ENCODE measurements at regions not wholly inside any gene's neighbourhood (a gene's known extent, or its start where the extent isn't known, plus 50 kb on each side); places are given as distances from the start of the nearest gene placed in this dataset.

GRCh38 chr9:14383294-14383693 lies 69.4 kb upstream of the NFIB start:
- TF ChIP-seq, protein P1, sequence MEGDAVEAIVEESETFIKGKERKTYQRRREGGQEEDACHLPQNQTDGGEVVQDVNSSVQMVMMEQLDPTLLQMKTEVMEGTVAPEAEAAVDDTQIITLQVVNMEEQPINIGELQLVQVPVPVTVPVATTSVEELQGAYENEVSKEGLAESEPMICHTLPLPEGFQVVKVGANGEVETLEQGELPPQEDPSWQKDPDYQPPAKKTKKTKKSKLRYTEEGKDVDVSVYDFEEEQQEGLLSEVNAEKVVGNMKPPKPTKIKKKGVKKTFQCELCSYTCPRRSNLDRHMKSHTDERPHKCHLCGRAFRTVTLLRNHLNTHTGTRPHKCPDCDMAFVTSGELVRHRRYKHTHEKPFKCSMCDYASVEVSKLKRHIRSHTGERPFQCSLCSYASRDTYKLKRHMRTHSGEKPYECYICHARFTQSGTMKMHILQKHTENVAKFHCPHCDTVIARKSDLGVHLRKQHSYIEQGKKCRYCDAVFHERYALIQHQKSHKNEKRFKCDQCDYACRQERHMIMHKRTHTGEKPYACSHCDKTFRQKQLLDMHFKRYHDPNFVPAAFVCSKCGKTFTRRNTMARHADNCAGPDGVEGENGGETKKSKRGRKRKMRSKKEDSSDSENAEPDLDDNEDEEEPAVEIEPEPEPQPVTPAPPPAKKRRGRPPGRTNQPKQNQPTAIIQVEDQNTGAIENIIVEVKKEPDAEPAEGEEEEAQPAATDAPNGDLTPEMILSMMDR (IDR thresholded peaks at IDR 0.05; ENCODE audit: low read depth, low read length), result no peak
- Histone ChIP-seq H3K27ac (ENCODE audit: low read depth, low read length) (no peak overlapping the region), H3K9me3 (ENCODE audit: control insufficient read depth, insufficient read depth, low read length) (no peaks in the 10 kb centered on the region), H3K4me3 (ENCODE audit: low read depth, low read length) (no peak overlapping the region), H3K27me3 (ENCODE audit: control insufficient read depth, insufficient read depth, low read length) (peaks cover 31% of the 10 kb centered on the region)
- no peak for DNase-seq (ENCODE audit: low read depth, low spot score)
- CTCF ChIA-PET, result interaction anchor here (0.7 to 1.2 kb wide), 3 partner anchors 30 to 1032 kb away, joined by 3 to 4 read pairs (median 3); no protein-coding TSS in a partner anchor
- POLR2A ChIA-PET, result no interaction called here

- peaks cover 28% of the 10 kb centered on the region for H3K27me3 ChIP-seq (ENCODE audit: control insufficient read depth, insufficient read depth, low read length)
- DNase-seq (ENCODE audit: low read depth, low spot score), result no peak
- TF ChIP-seq, protein P1 (IDR thresholded peaks at IDR 0.05; ENCODE audit: low read depth, low read length), result no peak
- H3K4me3 ChIP-seq (ENCODE audit: low read depth, low read length), result no peak overlapping the region
- ChIA-PET POLR2A (no interaction called here), CTCF (interaction anchor here (1.0 kb wide), 1 partner anchor 49 kb away, joined by 4 read pairs; no protein-coding TSS in a partner anchor)
- peaks cover 3% of the 10 kb centered on the region; the same call in 1 of the 2 replicates for H3K9me3 ChIP-seq (ENCODE audit: control insufficient read depth, insufficient read depth, low read length)
- H3K27ac ChIP-seq (ENCODE audit: low read depth, low read length), result no peak overlapping the region
These were observed 66.3 kb upstream of the NFIB start for GRCh38 chr9:14380061-14380836.

DNA sequence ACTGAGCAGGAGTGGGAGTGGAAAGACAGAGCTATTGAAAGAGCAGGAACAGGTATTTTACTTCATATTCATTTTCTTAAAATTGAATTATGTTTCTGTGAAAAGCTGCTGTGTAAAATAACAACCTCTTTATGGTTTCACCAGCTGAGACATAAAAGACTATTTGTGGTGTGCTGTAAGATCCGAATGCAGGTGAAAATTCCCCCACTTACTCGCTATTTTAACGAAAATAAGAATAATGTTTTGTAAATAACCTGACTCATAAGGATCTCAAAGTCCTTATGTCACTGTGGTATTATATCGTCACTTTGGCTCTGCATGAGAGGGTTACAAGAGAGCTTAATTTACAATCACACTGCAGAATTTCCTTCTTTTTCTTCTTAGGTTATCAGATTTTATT lies 65.3 kb upstream of the NFIB start:
- Histone ChIP-seq H3K4me3 (ENCODE audit: low read depth, low read length) (no peak overlapping the region), H3K27ac (ENCODE audit: low read depth, low read length) (no peak overlapping the region), H3K9me3 (ENCODE audit: control insufficient read depth, insufficient read depth, low read length) (peaks cover 3% of the 10 kb centered on the region; the same call in 1 of the 2 replicates), H3K27me3 (ENCODE audit: control insufficient read depth, insufficient read depth, low read length) (peaks cover 21% of the 10 kb centered on the region)
- ChIA-PET CTCF (interaction anchor here (1.0 kb wide), 1 partner anchor 50 kb away, joined by 4 read pairs; no protein-coding TSS in a partner anchor), POLR2A (interaction anchor here (0.6 kb wide), 1 partner anchor 52 kb away, joined by 4 read pairs; no protein-coding TSS in a partner anchor)
- no peak for DNase-seq (ENCODE audit: low read depth, low spot score)
- TF ChIP-seq, protein P1 (IDR thresholded peaks at IDR 0.05; ENCODE audit: low read depth, low read length), result no peak

DNA sequence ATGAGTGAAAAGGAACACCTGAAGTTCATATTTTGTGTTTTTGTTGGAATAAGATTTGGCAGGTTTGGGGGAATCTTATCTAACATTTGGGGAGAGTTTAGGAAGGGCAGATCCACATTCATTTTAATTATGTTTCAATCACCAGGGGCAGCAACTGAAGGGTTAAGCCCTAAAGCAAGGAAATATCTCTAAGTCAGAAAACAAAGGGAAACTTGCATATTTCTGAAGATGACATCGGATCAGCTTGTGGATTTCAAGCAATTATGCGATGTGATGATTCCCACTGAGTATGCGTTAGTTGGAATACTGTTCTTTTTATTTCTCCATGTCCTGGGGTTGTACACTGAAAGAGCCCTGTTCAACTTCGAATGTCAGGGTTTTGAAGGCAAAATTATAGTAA lies 59.8 kb upstream of the NFIB start:
- H3K4me3 ChIP-seq (ENCODE audit: low read depth, low read length), result no peak overlapping the region
- DNase-seq (ENCODE audit: low read depth, low spot score), result no peak
- CTCF ChIA-PET, result no interaction called here
- peaks cover 3% of the 10 kb centered on the region; the same call in 1 of the 2 replicates for H3K9me3 ChIP-seq (ENCODE audit: control insufficient read depth, insufficient read depth, low read length)
- H3K27me3 ChIP-seq (ENCODE audit: control insufficient read depth, insufficient read depth, low read length), result no peaks in the 10 kb centered on the region
- POLR2A ChIA-PET, result no interaction called here
- no peak overlapping the region for H3K27ac ChIP-seq (ENCODE audit: low read depth, low read length)
- TF ChIP-seq, protein P1 (IDR thresholded peaks at IDR 0.05; ENCODE audit: low read depth, low read length), result no peak

- no peak overlapping the region for H3K27ac ChIP-seq (ENCODE audit: low read depth, low read length)
- DNase-seq (ENCODE audit: low read depth, low spot score), result no peak
- H3K9me3 ChIP-seq (ENCODE audit: control insufficient read depth, insufficient read depth, low read length), result peaks cover 3% of the 10 kb centered on the region; the same call in 1 of the 2 replicates
- TF ChIP-seq, protein P1 (IDR thresholded peaks at IDR 0.05; ENCODE audit: low read depth, low read length), result no peak
- no peaks in the 10 kb centered on the region for H3K27me3 ChIP-seq (ENCODE audit: control insufficient read depth, insufficient read depth, low read length)
- ChIA-PET POLR2A (no interaction called here), CTCF (interaction anchor here (0.9 to 2.8 kb wide), 2 partner anchors 14 to 20 kb away, joined by 3 to 17 read pairs; no protein-coding TSS in a partner anchor)
- no peak overlapping the region for H3K4me3 ChIP-seq (ENCODE audit: low read depth, low read length)
These were observed 59.4 kb upstream of the NFIB start for GRCh38 chr9:14373336-14373666.
